NCI-H1417 (cell line): ENCODE measurements at regions not wholly inside any gene's neighbourhood (a gene's known extent, or its start where the extent isn't known, plus 50 kb on each side); places are given as distances from the start of the nearest gene placed in this dataset.

Source experiments
- DNase-seq, 3 experiments: peaks; one replicate each; lab custom pipeline; 2025; lab: John Stamatoyannopoulos, UW

GRCh38 chr20:60213126-60213893, 255.1 kb downstream of the CDH26 start:
- no peak for DNase-seq

GRCh38 chr20:60214901-60215815, 256.9 kb downstream of the CDH26 start:
- DNase-seq: no peak

- DNase-seq: no peak
These were observed 257.9 kb downstream of the CDH26 start for GRCh38 chr20:60215816-60216730.

GRCh38 chr20:60219231-60219630, 261.0 kb downstream of the CDH26 start:
- no peak for DNase-seq

- DNase-seq: no peak
These were observed 261.9 kb downstream of the CDH26 start for GRCh38 chr20:60219984-60220562.

- DNase-seq: no peak
These were observed 262.5 kb downstream of the CDH26 start for GRCh38 chr20:60220706-60221105.

GRCh38 chr20:60221593-60221992, 263.4 kb downstream of the CDH26 start:
- DNase-seq: no peak

GRCh38 chr20:60222497-60222896, 264.3 kb downstream of the CDH26 start:
- DNase-seq: no peak

- DNase-seq: no peak
These were observed 265.0 kb downstream of the CDH26 start for GRCh38 chr20:60223174-60223573.

- peak; percentile 11 to 49 (median 12) for DNase-seq
These were observed 266.7 kb downstream of the CDH26 start for GRCh38 chr20:60224914-60225313.

- no peak for DNase-seq
These were observed 270.0 kb downstream of the CDH26 start for GRCh38 chr20:60228255-60228654.

GRCh38 chr20:60232380-60232779, 274.2 kb downstream of the CDH26 start:
- DNase-seq: peak in 2 of 3 experiments; percentile 10 to 95

- no peak for DNase-seq
These were observed 274.9 kb downstream of the CDH26 start for GRCh38 chr20:60233018-60233630.

GRCh38 chr20:60236613-60237012, 278.4 kb downstream of the CDH26 start:
- no peak for DNase-seq

GRCh38 chr20:60237981-60238380, 279.8 kb downstream of the CDH26 start:
- DNase-seq: no peak

- DNase-seq: no peak
These were observed 280.9 kb downstream of the CDH26 start for GRCh38 chr20:60238992-60239660.

GRCh38 chr20:60239956-60240355, 281.7 kb downstream of the CDH26 start:
- DNase-seq: no peak

- DNase-seq: no peak
These were observed 282.2 kb downstream of the CDH26 start for GRCh38 chr20:60240415-60240814.

- DNase-seq: no peak
These were observed 282.8 kb downstream of the CDH26 start for GRCh38 chr20:60240986-60241385.

GRCh38 chr20:60242836-60243505, 284.7 kb downstream of the CDH26 start:
- no peak for DNase-seq
